K562 (cell line): ENCODE measurements at regions not wholly inside any gene's neighbourhood (a gene's known extent, or its start where the extent isn't known, plus 50 kb on each side); places are given as distances from the start of the nearest gene placed in this dataset.

Experiments used
- CBFA2T3 ChIP-seq: fragments of 450-650 bp; IDR thresholded peaks from 2 replicates; pipeline ENCODE4 v1.6.1; 2017
- CSDE1 ChIP-seq, 2 experiments: fragments of 450-650 bp; IDR thresholded peaks; 2 replicates each; pipeline ENCODE4 v1.6.1; 2016; ENCODE audit warnings: mild to moderate bottlenecking in 1 of 2
- EGR1 ChIP-seq: fragments of 450-650 bp; conservative IDR thresholded peaks from 2 replicates; pipeline ENCODE4 v1.6.1; 2017; ENCODE audit warnings: mild to moderate bottlenecking
- HDAC2 ChIP-seq: fragments of 450-650 bp; IDR thresholded peaks from 2 replicates; pipeline ENCODE4 v1.6.1; 2016; ENCODE audit warnings: mild to moderate bottlenecking
- IRF9 ChIP-seq: fragments of 450-650 bp; IDR thresholded peaks from 2 replicates; pipeline ENCODE4 v1.6.1; 2016; ENCODE audit warnings: missing biosample characterization, missing genetic modification characterization
- KDM2B ChIP-seq: fragments of 250-450 bp; sonication (Bioruptor Pico); IDR thresholded peaks from 2 replicates; pipeline ENCODE4 v1.8.0; 2021; ENCODE audit warnings: mild to moderate bottlenecking, moderate library complexity
- LEF1 ChIP-seq: fragments of 450-650 bp; IDR thresholded peaks from 2 replicates; pipeline ENCODE4 v1.6.1; 2016; ENCODE audit warnings: mild to moderate bottlenecking
- PHF21A ChIP-seq: fragments of 450-650 bp; IDR thresholded peaks from 2 replicates; pipeline ENCODE4 v1.6.1; 2017; ENCODE audit warnings: low read depth, borderline replicate concordance
- PML ChIP-seq: IDR thresholded peaks from 2 replicates; pipeline ENCODE4 v1.6.1; 2012; ENCODE audit warnings: low read length, inconsistent platforms
- SAP30 ChIP-seq: fragments of 200-600 bp; sonication (generic); IDR thresholded peaks from 2 replicates; pipeline ENCODE4 v1.6.1; 2012; ENCODE audit warnings: borderline replicate concordance, low read depth, mild to moderate bottlenecking, moderate library complexity, low read length, control low read depth, inconsistent platforms; ENCODE audit not compliant: insufficient read depth, poor library complexity, severe bottlenecking
- SNIP1 ChIP-seq: fragments of 450-650 bp; IDR thresholded peaks from 2 replicates; pipeline ENCODE4 v1.7.1; 2017; ENCODE audit warnings: low read depth, mild to moderate bottlenecking
- TAF7 ChIP-seq: fragments of 450-650 bp; IDR thresholded peaks from 2 replicates; pipeline ENCODE4 v1.6.1; 2016; ENCODE audit warnings: missing genetic modification characterization, missing compliant biosample characterization
- TEAD4 ChIP-seq, 2 experiments: sonication (generic) in 1 of 2; formaldehyde crosslinking in 1 of 2; IDR thresholded peaks; 2 replicates each; pipeline versions ENCODE4 v1.6.1 to v1.8.0; 2012 to 2022; ENCODE audit warnings: borderline replicate concordance in 1 of 2, inconsistent platforms in 1 of 2, low read length in 1 of 2, mild to moderate bottlenecking in 1 of 2, missing genetic modification reagents in 1 of 2
- THRB ChIP-seq: fragments of 450-650 bp; formaldehyde crosslinking; conservative IDR thresholded peaks from 2 replicates; pipeline ENCODE4 v1.4.0; 2022; ENCODE audit warnings: mild to moderate bottlenecking, missing genetic modification characterization
- WHSC1 ChIP-seq: IDR thresholded peaks from one replicate; pipeline ENCODE4 v1.6.1; 2012; ENCODE audit warnings: low read length, control low read depth, inconsistent platforms
- ZNF384 ChIP-seq: IDR thresholded peaks from 2 replicates; pipeline ENCODE4 v1.6.1; 2012; ENCODE audit warnings: low read depth, low read length, improper control_type of control experiment
- ZNF444 ChIP-seq: fragments of 250-450 bp; sonication (Bioruptor Pico); IDR thresholded peaks from 2 replicates; pipeline ENCODE4 v1.4.0; 2020; ENCODE audit warnings: mild to moderate bottlenecking, moderate library complexity
- ZNF445 ChIP-seq: fragments of 250-450 bp; sonication (Bioruptor Pico); IDR thresholded peaks from 2 replicates; pipeline ENCODE4 v1.4.0; 2020; ENCODE audit warnings: low read depth, mild to moderate bottlenecking, moderate library complexity
- ZNF512 ChIP-seq: IDR thresholded peaks from 2 replicates; pipeline ENCODE4 v1.6.1; 2016; ENCODE audit warnings: missing genetic modification characterization, missing compliant biosample characterization
- ZNF589 ChIP-seq: fragments of 200-800 bp; sonication (Bioruptor generic); IDR thresholded peaks from 2 replicates; pipeline ENCODE4 v1.6.1; 2016; ENCODE audit warnings: low read depth, missing genetic modification characterization, missing compliant biosample characterization
- ZNF592 ChIP-seq: fragments of 450-650 bp; IDR thresholded peaks from 2 replicates; pipeline ENCODE4 v1.6.1; 2017; ENCODE audit warnings: antibody characterized with exemption, mild to moderate bottlenecking
- ZNF668 ChIP-seq: fragments of 250-450 bp; sonication (Bioruptor Pico); IDR thresholded peaks from 2 replicates; pipeline ENCODE4 v1.8.0; 2022; ENCODE audit warnings: mild to moderate bottlenecking, inconsistent platforms

- TF ChIP-seq THRB (CRISPR knock-in tag) (no peak), ZNF589 (peak; percentile 17; the same call in 1 of the 2 replicates), LEF1 (peak; percentile 62; the same call in 1 of the 2 replicates), TEAD4 (IDR thresholded peaks at IDR 0.05; ENCODE audit: low read length) (peak; percentile 65), TEAD4 (CRISPR knock-in tag; IDR thresholded peaks at IDR 0.05; ENCODE audit: borderline replicate concordance) (no peak), SAP30 (no peak), EGR1 (peak; percentile 26; the same call in 1 of the 2 replicates), ZNF592 (0 out of 2 replicates have a peak, but pooled peaks have one; percentile 20), KDM2B (CRISPR knock-in tag) (no peak), SNIP1 (no peak), ZNF512 (tag) (no peak), IRF9 (tag) (no peak), WHSC1 (no peak), CSDE1 (IDR thresholded peaks at IDR 0.05) (no peak), ZNF668 (no peak), HDAC2 (0 out of 2 replicates have a peak, but pooled peaks have one; percentile 36), CBFA2T3 (peak; percentile 52), ZNF384 (no peak), PHF21A (no peak), ZNF445 (CRISPR knock-in tag) (no peak), PML (0 out of 2 replicates have a peak, but pooled peaks have one; percentile 37), TAF7 (tag) (no peak), ZNF444 (no peak)
These were observed 184.4 kb upstream of the SLC38A2 start (continued) for GRCh38 chr12:46556819-46557524.
